Stimulated activated CD8-positive, alpha-beta memory T cell treated with anti-CD3 and anti-CD28 coated beads, Interleukin-4, amount 100 ng/mL, for 48 hours (primary cell): ENCODE measurements at regions not wholly inside any gene's neighbourhood (a gene's known extent, or its start where the extent isn't known, plus 50 kb on each side); places are given as distances from the start of the nearest gene placed in this dataset.
"Not testable (repeated sequence)": the region's sequence is repeated elsewhere in the genome, so short reads cannot be mapped to it uniquely, and the experiment has no call there.

ENCODE experiments used
- DNase-seq: peaks from one replicate; pipeline ENCODE4 v3.0.0-alpha.2; 2020

- no peak for DNase-seq
Measured at GRCh38 chr7:49624611-49625010, 148.8 kb upstream of the VWC2 start.

DNA sequence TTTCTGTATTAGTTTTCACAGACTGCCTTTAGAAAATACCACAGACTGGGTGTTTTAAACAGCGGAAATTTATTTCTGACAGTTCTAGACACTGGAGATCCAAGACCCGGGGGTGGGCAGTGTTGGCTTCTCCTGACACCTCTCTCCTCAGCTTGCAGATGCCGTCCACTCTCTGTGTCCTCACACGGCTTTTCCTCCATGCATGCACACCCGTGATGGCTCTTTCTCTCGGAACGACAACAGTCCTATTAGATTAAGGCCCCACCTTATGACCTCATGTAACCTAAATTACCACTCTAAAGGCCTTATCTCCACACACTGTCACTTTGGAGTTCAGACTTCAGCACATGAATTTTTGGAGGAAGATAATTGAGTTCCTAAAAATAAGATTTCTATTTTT is 142.9 kb upstream of the VWC2 start:
- DNase-seq = no peak

- DNase-seq = no peak
Measured at GRCh38 chr7:49631071-49631815, 142.2 kb upstream of the VWC2 start.

GRCh38 chr7:49631960-49632359 is 141.5 kb upstream of the VWC2 start:
- DNase-seq = no peak

GRCh38 chr7:49635800-49636199 is 137.6 kb upstream of the VWC2 start:
- DNase-seq = no peak

- DNase-seq = no peak
Measured at GRCh38 chr7:49636400-49636799, 137.0 kb upstream of the VWC2 start.

- no peak for DNase-seq
Measured at GRCh38 chr7:49638166-49638565, 135.3 kb upstream of the VWC2 start.

- no peak for DNase-seq
Measured at GRCh38 chr7:49639068-49639593, 134.3 kb upstream of the VWC2 start.

- no peak for DNase-seq
Measured at GRCh38 chr7:49639808-49640207, 133.6 kb upstream of the VWC2 start.

DNA sequence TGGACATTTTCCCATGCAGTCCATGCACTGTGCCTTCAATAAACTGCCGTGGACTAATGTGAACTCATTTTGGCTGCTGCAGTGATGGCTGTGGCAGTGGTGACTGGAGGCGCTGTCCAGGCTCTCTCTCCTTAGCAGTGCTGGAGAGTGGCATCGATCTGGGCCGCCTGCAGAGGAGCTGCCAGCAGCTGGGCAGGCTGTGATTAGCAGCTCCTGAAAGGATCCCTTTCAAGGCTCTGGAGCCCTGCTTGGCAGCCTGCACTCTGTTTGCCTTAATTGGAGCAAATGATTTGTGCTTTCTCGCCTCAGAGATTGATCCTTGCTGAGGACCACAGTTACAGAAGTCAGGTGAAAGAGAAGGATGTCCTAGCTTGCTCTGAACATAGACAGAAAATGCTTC is 130.1 kb upstream of the VWC2 start:
- DNase-seq = no peak

GRCh38 chr7:49643736-49644135 is 129.7 kb upstream of the VWC2 start:
- DNase-seq = no peak

GRCh38 chr7:49644396-49645166 is 128.9 kb upstream of the VWC2 start:
- DNase-seq = no peak

DNA sequence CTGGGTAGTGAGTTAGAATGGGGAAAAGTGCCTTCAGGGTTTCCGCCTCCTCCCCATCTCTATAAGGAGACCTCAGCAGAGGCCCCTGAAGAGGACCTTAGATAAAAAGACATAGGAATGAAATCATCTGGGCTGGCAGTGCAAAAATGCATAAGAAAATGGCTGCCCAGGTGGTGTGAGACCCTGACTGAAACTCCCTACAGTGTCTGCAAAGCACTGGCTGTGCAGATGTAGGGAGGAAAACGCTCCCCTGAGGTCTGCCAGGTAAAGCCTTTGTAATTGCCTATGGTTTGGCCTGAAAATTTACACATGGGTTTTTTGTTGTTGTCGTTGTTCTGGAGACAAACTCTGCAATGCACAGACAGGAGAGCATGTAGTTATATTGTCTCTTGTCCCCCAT is 128.1 kb upstream of the VWC2 start:
- DNase-seq = no peak

DNA sequence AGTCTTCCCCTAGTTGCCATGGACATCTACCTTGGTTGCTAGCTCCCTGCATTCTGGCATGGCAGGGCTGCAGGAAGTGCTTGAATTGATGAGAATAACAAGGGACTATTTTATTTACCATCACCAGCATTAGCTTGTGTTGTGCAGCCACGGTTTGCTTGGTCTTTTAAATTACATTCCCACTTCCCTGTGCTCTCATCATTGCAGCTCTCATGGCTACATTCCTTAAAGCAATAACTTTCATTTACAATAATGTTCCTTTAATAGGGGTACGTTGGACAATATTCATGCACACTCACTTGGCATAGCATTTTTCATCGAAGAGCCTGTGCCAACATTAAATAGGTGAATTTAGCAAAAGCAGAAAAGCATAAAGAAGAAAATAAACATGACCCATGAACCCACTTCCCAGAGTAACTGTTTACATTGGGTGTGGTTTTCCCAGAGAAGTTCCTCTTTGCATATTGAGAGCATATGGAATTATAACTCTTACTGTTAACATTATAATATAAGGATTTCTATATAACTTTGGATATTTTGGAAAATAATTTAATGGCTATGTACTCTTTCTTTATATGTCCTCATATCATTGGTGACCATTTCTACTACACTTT is 113.2 kb upstream of the VWC2 start:
- no peak for DNase-seq

GRCh38 chr7:49660976-49661375 is 112.5 kb upstream of the VWC2 start:
- no peak for DNase-seq

DNA sequence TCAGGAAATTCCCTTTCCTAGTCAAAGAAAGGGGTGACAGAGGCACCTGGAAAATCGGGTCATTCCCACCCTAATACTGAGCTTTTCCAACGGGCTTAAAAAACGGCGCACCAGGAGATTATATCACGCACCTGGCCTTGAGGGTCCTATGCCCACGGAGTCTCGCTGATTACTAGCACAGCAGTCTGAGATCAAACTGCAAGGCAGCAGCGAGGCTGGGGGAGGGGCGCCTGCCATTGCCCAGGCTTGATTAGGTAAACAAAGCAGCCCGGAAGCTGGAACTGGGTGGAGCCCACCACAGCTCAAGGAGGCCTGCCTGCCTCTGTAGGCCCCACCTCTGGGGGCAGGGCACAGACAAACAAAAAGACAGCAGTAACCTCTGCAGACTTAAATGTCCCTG is 107.5 kb upstream of the VWC2 start:
- DNase-seq = not testable (repeated sequence)

- no peak for DNase-seq
Measured at GRCh38 chr7:49666764-49667163, 106.7 kb upstream of the VWC2 start.

GRCh38 chr7:49669285-49669684 is 104.2 kb upstream of the VWC2 start:
- no peak for DNase-seq

DNA sequence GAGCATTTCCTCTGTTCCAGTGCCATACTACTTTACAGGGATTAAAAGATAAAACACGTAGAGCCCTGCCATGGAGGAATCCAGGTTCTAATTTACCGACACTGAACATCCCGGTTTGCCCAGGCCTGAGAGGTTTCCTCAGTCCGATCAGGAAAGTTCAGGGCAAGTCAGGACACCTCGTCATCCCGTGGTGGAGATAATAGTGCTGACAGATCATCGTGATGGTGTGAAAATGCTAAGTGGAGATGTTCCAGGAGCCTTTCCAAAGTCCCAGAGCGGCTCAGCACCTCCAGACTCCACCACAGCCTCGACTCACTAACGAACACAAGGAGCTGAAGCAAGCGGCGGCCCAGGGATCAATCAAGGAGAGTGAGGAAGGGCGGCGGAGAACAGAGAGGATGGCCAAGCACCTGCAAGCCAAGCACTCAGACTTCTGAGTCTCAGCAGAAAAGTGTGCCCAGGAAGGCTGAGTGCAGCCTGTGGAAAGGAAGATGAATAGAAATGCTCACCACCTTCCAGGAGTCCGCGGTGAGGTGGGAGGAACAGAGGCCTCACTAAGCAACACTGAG is 103.7 kb upstream of the VWC2 start:
- no peak for DNase-seq

GRCh38 chr7:49670991-49671390 is 102.4 kb upstream of the VWC2 start:
- DNase-seq = no peak

- DNase-seq = no peak
Measured at GRCh38 chr7:49692516-49692915, 80.9 kb upstream of the VWC2 start.

GRCh38 chr7:49695971-49696370 is 77.5 kb upstream of the VWC2 start:
- DNase-seq = no peak

- DNase-seq = no peak
Measured at GRCh38 chr7:49700841-49701240, 72.6 kb upstream of the VWC2 start.

DNA sequence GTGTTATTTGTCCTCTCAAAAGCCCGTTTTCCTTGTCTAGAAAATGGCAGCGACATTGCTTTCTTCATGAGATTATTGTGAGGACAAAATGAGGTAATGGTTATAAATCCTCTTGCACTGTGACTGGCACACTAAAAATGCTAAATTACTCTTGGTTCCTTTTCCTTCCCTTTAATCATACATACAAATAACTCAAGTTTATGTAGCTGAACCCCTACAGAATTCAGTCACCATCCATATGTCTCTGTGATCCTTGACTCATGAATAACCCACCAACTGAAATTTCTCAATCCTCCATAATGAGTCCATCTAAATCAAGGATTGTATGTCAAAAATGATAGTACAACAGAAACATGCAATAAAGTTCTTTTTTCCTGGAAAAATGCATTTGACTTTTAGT is 71.3 kb upstream of the VWC2 start:
- no peak for DNase-seq
